ENCODE measurements at regions not wholly inside any gene's neighbourhood (a gene's known extent, or its start where the extent isn't known, plus 50 kb on each side); places are given as distances from the start of the nearest gene placed in this dataset.

DNA sequence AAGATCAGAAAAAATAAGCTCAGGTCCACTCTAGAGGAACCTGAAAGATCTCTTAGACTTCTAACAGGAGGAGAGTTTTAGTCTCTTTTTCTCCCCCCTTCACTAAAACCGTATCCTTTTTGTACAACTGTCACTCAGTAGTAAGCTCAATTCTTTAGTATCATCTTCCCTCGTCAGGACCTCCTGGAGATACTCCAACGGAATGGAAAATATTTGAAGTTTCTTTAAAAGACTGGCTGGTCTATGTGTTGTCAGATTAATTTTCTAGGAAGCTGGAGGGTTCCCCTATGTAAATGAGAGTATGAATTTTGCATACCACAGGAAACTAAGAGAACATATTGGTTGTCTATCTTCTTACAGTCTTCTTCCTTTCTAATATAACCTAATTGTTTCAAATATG, 747.7 kb upstream of the CBLB start:
- DNase-seq (ENCODE audit: low spot score): no peak

GRCh38 chr3:106617276-106617675, 748.5 kb upstream of the CBLB start:
- DNase-seq (ENCODE audit: low spot score): no peak

DNA sequence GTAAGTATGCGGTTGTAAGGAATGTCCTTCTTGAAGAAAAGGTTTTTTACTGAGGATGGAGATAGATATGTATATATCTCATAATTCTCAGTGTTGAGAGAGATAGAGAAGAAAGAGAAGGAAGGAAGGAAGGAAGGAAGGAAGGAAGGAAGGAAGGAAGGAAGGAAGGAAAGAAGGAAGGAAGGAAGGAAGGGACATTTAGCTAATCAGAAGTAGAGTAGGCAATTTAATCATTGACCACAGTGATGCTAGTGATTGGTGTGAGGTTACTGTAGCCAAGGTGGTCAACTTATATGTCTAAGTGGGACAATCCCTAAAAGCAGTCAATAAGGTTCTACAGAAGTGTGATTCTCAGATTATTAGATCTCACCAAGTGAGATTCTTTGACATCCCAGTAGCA, 751.8 kb upstream of the CBLB start:
- DNase-seq (ENCODE audit: low spot score): no peak

GRCh38 chr3:106624154-106624553, 753.1 kb upstream of the CCDC54 start:
- no peak for DNase-seq (ENCODE audit: low spot score)

GRCh38 chr3:106628407-106628806, 748.8 kb upstream of the CCDC54 start:
- DNase-seq (ENCODE audit: low spot score): no peak

DNA sequence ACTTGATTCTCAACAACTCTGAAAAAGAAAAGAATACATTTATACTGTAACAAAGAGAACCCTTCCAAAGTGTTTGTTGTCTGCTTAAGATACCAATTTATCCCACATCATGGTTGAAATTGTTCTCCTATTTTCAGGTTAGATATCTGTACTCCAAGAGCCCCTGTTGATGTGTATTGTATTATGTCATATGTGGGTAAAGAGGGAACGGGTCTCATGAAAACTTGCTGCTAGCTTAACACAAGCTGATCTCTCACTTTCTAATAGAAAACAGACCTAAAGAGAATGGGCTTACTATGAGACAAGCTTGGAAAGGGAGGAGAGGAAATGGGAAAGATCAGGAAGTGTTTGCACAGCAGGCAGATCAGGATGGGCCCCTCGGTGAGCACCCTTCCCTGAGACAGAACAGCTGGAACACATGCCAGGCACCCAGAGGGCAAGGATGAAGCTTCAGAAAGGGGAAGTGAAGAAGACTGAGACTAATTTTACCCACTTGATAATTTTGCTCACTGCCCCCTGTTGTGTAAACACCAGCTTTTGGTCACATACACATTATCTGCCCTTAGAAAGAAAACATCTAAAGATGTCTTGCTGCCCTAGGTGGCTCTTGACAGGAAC, 747.9 kb upstream of the CCDC54 start:
- DNase-seq (ENCODE audit: low spot score): no peak

- no peak for DNase-seq (ENCODE audit: low spot score)
Measured at GRCh38 chr3:106631373-106632108, 745.7 kb upstream of the CCDC54 start.

- DNase-seq (ENCODE audit: low spot score): peak; percentile 22
Measured at GRCh38 chr3:106635271-106635670, 742.0 kb upstream of the CCDC54 start.

DNA sequence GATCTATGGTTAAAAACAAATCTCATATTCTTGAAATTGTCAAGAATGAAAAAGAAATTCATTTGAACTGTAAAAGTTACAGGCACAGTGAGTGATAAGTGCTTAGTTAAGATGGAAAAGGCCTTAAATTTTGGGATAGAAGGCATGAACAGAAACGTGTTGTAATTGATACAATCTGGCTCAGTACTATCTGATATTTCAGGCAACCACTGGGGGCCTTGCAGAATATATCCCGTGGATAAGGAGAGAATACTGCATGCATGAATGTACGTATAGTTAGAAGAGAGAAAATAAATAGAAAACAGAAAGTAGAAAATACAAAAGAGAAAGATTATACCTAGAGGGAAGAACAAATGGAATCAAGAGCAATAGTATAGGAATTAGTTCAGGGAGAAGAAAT, 741.4 kb upstream of the CCDC54 start:
- DNase-seq (ENCODE audit: low spot score): no peak

DNA sequence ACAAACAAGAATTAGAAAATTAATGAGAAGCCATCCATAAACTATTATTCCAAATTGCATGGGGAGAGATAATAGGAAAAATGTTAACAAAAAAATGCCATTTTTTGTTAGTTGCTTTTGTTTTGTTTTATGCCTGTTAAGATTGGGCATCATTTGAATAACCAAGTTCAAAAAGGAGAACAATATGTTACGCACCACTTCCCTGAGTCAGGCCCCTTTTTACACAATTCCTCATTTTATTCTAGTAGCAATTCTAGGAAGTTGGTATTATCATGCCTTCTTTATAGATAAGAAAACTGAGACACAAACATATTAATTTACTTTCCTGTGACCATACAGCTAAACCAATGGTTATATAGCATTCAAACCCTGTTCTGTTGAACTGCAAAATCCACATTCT, 736.9 kb upstream of the CCDC54 start:
- DNase-seq (ENCODE audit: low spot score): no peak

DNA sequence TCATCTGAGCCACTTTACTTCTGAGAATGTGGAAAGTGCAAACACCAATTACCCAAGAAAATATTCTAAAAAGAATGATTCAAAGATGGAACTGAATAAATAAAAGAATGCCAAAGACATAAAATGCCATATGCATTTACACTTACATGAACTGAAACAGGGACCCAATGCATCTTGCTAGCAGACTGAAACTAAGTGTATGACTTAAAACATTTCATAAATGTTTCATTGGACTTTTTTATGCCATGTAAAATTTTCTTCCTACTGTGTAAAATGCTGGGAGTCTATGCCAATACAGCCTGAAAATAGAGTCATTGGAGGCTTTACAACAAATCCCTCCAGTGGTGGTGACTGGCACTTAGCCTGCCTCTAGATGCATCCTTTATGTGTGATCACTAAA, 735.1 kb upstream of the CCDC54 start:
- no peak for DNase-seq (ENCODE audit: low spot score)

GRCh38 chr3:106643684-106644161, 733.5 kb upstream of the CCDC54 start:
- DNase-seq (ENCODE audit: low spot score): no peak

GRCh38 chr3:106673926-106674569, 703.2 kb upstream of the CCDC54 start:
- DNase-seq (ENCODE audit: low spot score): no peak

GRCh38 chr3:106675451-106675850, 701.8 kb upstream of the CCDC54 start:
- DNase-seq (ENCODE audit: low spot score): no peak

DNA sequence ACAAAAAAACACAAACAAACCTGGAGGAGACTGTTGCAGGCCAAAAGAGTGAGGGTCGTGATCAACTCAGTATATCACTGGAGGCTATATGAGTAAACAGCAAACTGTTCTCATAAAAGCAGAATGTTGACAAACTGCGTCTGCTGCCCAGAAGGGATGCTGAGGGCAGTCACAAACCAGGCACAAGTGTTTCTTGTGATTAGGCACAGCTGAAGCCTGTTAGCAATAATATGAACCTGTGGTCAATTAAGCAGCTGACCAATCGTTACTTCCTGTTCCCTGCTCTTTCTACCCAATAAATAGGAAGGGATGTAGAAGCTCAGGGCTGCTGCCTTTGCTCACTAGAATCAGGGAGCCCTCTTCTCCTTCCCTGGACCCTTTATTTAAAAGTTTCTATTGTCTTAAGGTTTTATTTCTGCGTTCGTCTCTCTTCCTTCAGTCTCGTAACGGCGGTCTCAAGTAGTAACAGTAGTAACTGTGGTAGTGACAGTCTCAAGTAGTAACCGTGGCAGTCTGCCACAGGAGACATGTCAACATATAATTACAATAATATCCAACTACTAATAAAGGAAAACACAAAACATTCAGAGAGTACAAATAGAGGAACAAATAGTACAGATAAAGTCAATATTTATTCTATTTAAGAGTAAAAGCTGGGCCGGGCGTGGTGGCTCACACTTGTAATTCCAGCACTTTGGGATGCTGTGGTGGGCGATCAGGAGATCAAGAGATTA, 698.4 kb upstream of the CCDC54 start:
- no peak for DNase-seq (ENCODE audit: low spot score)

- no peak for DNase-seq (ENCODE audit: low spot score)
Measured at GRCh38 chr3:106683953-106684620, 693.2 kb upstream of the CCDC54 start.

DNA sequence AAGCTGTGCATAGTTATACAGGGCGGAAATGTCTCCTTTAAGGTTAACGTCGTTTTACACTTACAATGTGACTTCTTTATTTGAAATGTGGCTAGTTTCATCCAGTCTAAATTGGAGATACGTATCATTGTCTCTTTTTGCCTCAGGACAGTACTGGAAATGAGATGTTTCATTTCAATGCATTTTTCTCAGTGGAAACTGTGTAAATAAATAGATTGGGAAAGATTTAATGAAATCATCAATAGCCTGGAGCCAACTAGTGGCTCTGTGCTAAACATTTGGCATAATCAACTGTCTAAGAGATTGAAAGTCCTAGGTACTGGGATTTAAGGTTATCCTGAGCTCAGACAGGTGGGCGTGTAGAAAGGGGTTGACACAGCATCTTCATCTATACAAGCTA, 691.5 kb upstream of the CCDC54 start:
- no peak for DNase-seq (ENCODE audit: low spot score)

GRCh38 chr3:106687905-106688304, 689.3 kb upstream of the CCDC54 start:
- DNase-seq (ENCODE audit: low spot score): no peak

DNA sequence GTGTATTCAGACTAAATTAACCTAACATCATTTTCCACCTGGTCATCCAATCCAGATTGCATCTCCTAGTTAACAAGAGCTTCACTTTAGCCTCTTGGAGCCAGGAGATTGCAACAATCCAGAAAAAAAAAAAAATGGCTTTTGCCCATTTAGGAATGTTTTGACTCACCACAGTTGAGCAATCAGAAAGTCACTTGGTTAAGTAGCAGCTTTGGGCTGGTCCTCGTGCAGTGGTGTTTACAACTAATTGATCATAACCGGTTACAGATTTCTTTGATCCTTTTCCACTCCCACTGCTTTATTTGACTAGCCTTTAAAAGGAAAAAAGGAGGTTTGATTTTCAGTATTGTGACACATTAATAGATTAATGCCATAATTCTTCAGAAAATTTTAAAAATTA, 688.8 kb upstream of the CCDC54 start:
- DNase-seq (ENCODE audit: low spot score): peak; percentile 75

DNA sequence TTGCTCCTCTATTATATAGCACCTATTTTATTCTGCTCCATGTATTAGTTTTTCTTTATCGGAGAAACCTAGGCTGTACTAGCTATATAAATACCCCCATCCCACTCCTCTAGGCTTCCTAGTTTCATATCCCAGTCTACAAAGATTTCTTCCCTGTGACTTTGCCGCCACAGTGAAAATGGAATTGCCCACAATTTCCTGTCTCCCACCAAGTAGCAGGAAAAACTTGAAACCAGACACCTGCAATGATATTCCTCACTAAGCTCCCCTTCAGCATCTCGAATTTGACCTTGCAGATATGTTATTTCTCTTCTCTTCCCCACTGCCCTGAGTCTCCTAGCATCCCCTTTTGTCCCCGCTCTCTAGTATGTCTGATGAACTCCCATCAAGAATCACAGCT, 685.8 kb upstream of the CCDC54 start:
- no peak for DNase-seq (ENCODE audit: low spot score)

DNA sequence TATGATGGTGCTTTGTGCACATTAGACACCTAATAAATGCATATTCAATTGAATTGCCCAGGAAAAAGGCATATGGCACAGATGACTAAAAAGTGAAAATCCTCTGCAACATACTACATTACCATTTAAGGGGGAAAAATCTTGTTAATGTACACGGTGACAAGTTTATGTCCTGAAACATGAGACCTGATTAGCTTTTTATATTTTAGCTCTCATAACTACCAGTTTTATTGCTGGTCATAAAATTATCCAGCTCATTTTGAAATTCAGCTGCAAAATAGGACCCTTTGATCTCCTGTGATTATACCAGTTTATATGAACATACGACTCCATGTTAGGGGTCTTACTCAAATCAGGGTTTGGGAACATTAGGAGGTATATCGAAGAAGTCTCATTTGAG, 684.6 kb upstream of the CCDC54 start:
- DNase-seq (ENCODE audit: low spot score): no peak

DNA sequence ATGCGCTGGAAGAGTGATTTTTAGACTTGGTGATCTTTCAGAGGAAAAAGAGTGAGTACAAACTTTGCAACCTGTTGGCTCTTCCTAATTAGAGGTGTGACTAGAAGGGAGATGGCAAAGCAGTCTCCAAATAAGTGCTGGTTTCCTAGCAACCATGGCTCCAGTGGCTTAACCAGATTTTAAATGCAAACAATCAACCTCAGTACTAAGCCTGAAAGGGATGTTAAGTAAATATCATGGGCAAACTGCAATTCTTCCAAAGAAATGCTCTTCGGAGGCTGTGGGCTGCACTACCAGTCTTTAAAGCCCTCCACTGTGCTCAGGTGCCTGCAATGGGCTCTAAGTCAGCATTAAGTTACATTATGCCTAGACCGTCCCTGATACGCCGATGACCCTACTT, 678.1 kb upstream of the CCDC54 start:
- no peak for DNase-seq (ENCODE audit: low spot score)
